K562 (cell line): ENCODE measurements at regions not wholly inside any gene's neighbourhood (a gene's known extent, or its start where the extent isn't known, plus 50 kb on each side); places are given as distances from the start of the nearest gene placed in this dataset.

ENCODE experiments used
- ATAC-seq: fragments of 200-7000 bp; cut with Tn5 transposase; 3 replicates; pipeline ENCODE4 v1.9.1; 2020; ENCODE audit warnings: moderate library complexity
- BruUV-seq: library from RNA; stranded (reverse); fragments of 400-500 nt; replicated peaks from 2 replicates; lab custom pipeline; 2021; lab: Mats Ljungman, UMichigan
- CTCF ChIA-PET: fragments of 300-600 bp; formaldehyde crosslinking; extraction: SDS; loops from one replicate; lab custom pipeline; 2021; ENCODE audit warnings: low intra/inter-chr PET ratio; lab: Yijun Ruan, JAX
- POLR2A ChIA-PET: fragments of 300-600, 350-650 bp; sonication (Branson Sonifier 250); formaldehyde crosslinking; extraction: SDS; loops from one replicate; lab custom pipeline; 2021; ENCODE audit warnings: antibody characterized with exemption, inconsistent platforms; lab: Yijun Ruan, JAX
- DNase-seq, 4 experiments: peaks; one replicate each; pipeline versions ENCODE4 v3.0.0 to v3.0.0-alpha.2; 2011 to 2018; ENCODE audit warnings: low spot score in 3 of 4, mixed read lengths in 3 of 4; ENCODE audit errors: extremely low read depth in 1 of 4
- FAIRE-seq: peaks from 2 replicates; lab custom pipeline; 2011; peaks lifted over from hg19 to GRCh38; lab: Jason Lieb, UNC
- H2AFZ ChIP-seq: 2 replicates; pipeline ENCODE4 v1.6.0; 2011; ENCODE audit warnings: low read depth, low read length, control low read depth, inconsistent platforms
- H3K27ac ChIP-seq: fragments of 200-600 bp; 3 replicates; pipeline ENCODE4 v1.8.0; 2011; ENCODE audit warnings: low read depth, mild to moderate bottlenecking, control low read depth, inconsistent platforms, low read length, moderate library complexity, mixed read lengths; ENCODE audit errors: extremely low read depth
- H3K27me3 ChIP-seq, 2 experiments: fragments of 300-600 bp in 1 of 2; 2 replicates in 1 of 2; 3 replicates in 1 of 2; pipeline versions ENCODE4 v1.6.0 to v1.8.0; 2011; ENCODE audit warnings: inconsistent platforms in 2 of 2, low read length in 2 of 2, mild to moderate bottlenecking in 1 of 2, mixed read lengths in 1 of 2, moderate library complexity in 1 of 2; ENCODE audit not compliant: control insufficient read depth in 2 of 2, insufficient read depth in 2 of 2
- H3K36me3 ChIP-seq: fragments of 300-600 bp; 3 replicates; pipeline ENCODE4 v1.8.0; 2011; ENCODE audit warnings: mild to moderate bottlenecking, low read length, inconsistent platforms; ENCODE audit not compliant: control insufficient read depth, insufficient read depth
- H3K4me1 ChIP-seq, 2 experiments: fragments of 200-600 bp in 1 of 2; replicated peaks in 1 of 2; 2 replicates in 1 of 2; 3 replicates in 1 of 2; pipeline versions ENCODE4 v1.5.1 to v1.8.0; 2011; ENCODE audit warnings: inconsistent platforms in 2 of 2, low read length in 2 of 2, mild to moderate bottlenecking in 1 of 2, mixed read lengths in 1 of 2, moderate library complexity in 1 of 2; ENCODE audit not compliant: control insufficient read depth in 2 of 2, insufficient read depth in 2 of 2
- H3K4me2 ChIP-seq: 2 replicates; pipeline ENCODE4 v1.6.1; 2011; ENCODE audit warnings: low read length, control low read depth, inconsistent platforms, mixed read lengths; ENCODE audit not compliant: insufficient read depth
- H3K4me3 ChIP-seq: fragments of 200-600 bp; sonication (generic), shearing (Covaris generic); 2 replicates; pipeline ENCODE4 v1.5.1; 2016; ENCODE audit warnings: control low read depth, inconsistent platforms
- H3K79me2 ChIP-seq: fragments of 200-600 bp; 3 replicates; pipeline ENCODE4 v1.8.0; 2011; ENCODE audit warnings: low read length, inconsistent platforms; ENCODE audit not compliant: control insufficient read depth, insufficient read depth
- H3K9ac ChIP-seq, 2 experiments: 2 replicates each; pipeline versions ENCODE4 v1.6.0 to v1.6.1; 2011; ENCODE audit warnings: low read depth in 2 of 2, low read length in 2 of 2, control low read depth in 1 of 2, inconsistent platforms in 1 of 2, mild to moderate bottlenecking in 1 of 2, mixed read lengths in 1 of 2; ENCODE audit not compliant: insufficient read depth in 1 of 2
- H3K9me1 ChIP-seq: one replicate; pipeline ENCODE4 v1.6.0; 2011; ENCODE audit warnings: inconsistent platforms, mild to moderate bottlenecking, low read length, moderate library complexity; ENCODE audit not compliant: control insufficient read depth, insufficient read depth
- H3K9me3 ChIP-seq: replicated peaks from 2 replicates; pipeline ENCODE4 v1.5.1; 2011; ENCODE audit warnings: low read depth, low read length, inconsistent platforms; ENCODE audit not compliant: control insufficient read depth, insufficient read depth
- H4K20me1 ChIP-seq: replicated peaks from 2 replicates; pipeline ENCODE4 v1.6.1; 2011; ENCODE audit warnings: low read length, inconsistent platforms, mixed read lengths; ENCODE audit not compliant: control insufficient read depth, insufficient read depth
- CEBPG ChIP-seq, 3 experiments: fragments of 200-800 bp in 1 of 3; sonication (Bioruptor generic) in 1 of 3; sonication (generic) in 1 of 3; formaldehyde crosslinking in 1 of 3; IDR thresholded peaks in 2 of 3; conservative IDR thresholded peaks in 1 of 3; 2 replicates each; pipeline versions ENCODE4 v1.6.1 to v1.8.0; 2016 to 2022; ENCODE audit warnings: missing compliant biosample characterization in 2 of 3, missing genetic modification characterization in 2 of 3, mild to moderate bottlenecking in 1 of 3, missing genetic modification reagents in 1 of 3
- CREB3 ChIP-seq: fragments of 450-650 bp; conservative IDR thresholded peaks from 2 replicates; pipeline ENCODE4 v1.6.1; 2016; ENCODE audit warnings: missing genetic modification characterization, low read depth, mild to moderate bottlenecking, missing compliant biosample characterization, moderate library complexity
- EWSR1 ChIP-seq: fragments of 450-650 bp; IDR thresholded peaks from 2 replicates; pipeline ENCODE4 v1.6.1; 2018; ENCODE audit warnings: borderline replicate concordance, mild to moderate bottlenecking, low read depth, moderate library complexity; ENCODE audit not compliant: partially characterized antibody
- FOXP1 ChIP-seq: sonication (generic); formaldehyde crosslinking; IDR thresholded peaks from 2 replicates; pipeline ENCODE4 v1.8.0; 2022; ENCODE audit warnings: mild to moderate bottlenecking, missing genetic modification reagents
- HNRNPK ChIP-seq: fragments of 200-400 bp; formaldehyde crosslinking; IDR thresholded peaks from one replicate; pipeline ENCODE4 v1.6.1; 2018; ENCODE audit warnings: mild to moderate bottlenecking, low read depth, low read length; ENCODE audit not compliant: poor library complexity, severe bottlenecking
- NFIC ChIP-seq: fragments of 450-650 bp; IDR thresholded peaks from 2 replicates; pipeline ENCODE4 v1.6.1; 2017; ENCODE audit warnings: mild to moderate bottlenecking, inconsistent platforms
- NFXL1 ChIP-seq: fragments of 450-650 bp; formaldehyde crosslinking; IDR thresholded peaks from 2 replicates; pipeline ENCODE4 v1.4.0; 2021; ENCODE audit warnings: mild to moderate bottlenecking
- NONO ChIP-seq, 2 experiments: fragments of 200-400 bp in 1 of 2; fragments of 450-650 bp in 1 of 2; formaldehyde crosslinking in 1 of 2; IDR thresholded peaks; 2 replicates each; pipeline ENCODE4 v1.6.1; 2017; ENCODE audit warnings: low read depth in 2 of 2, mild to moderate bottlenecking in 2 of 2, moderate library complexity in 2 of 2, low read length in 1 of 2
- NRF1 ChIP-seq, 2 experiments: fragments of 450-650 bp; IDR thresholded peaks in 1 of 2; conservative IDR thresholded peaks in 1 of 2; 2 replicates each; pipeline ENCODE4 v1.6.1; 2014; ENCODE audit warnings: mild to moderate bottlenecking in 2 of 2
- RB1 ChIP-seq: fragments of 450-650 bp; IDR thresholded peaks from 2 replicates; pipeline ENCODE4 v1.6.1; 2017; ENCODE audit warnings: low read depth, mild to moderate bottlenecking
- SMARCA5 ChIP-seq: fragments of 450-650 bp; IDR thresholded peaks from 2 replicates; pipeline ENCODE4 v1.6.1; 2016
- STAT6 ChIP-seq: sonication (generic); formaldehyde crosslinking; IDR thresholded peaks from 2 replicates; pipeline ENCODE4 v1.8.1; 2023; ENCODE audit warnings: mild to moderate bottlenecking, missing genetic modification reagents
- SUPT5H ChIP-seq: fragments of 450-650 bp; IDR thresholded peaks from 2 replicates; pipeline ENCODE4 v1.6.1; 2016
- TBP ChIP-seq: optimal IDR thresholded peaks from 2 replicates; pipeline ENCODE3; 2011; ENCODE audit warnings: low read depth, low read length, improper control_type of control experiment
- ZNF431 ChIP-seq: sonication (generic); formaldehyde crosslinking; IDR thresholded peaks from 2 replicates; pipeline ENCODE4 v1.8.0; 2022; ENCODE audit warnings: mild to moderate bottlenecking, missing genetic modification reagents
- ZNF695 ChIP-seq: fragments of 450-650 bp; formaldehyde crosslinking; IDR thresholded peaks from 2 replicates; pipeline ENCODE4 v1.4.0; 2020; ENCODE audit warnings: mild to moderate bottlenecking, moderate library complexity
- ZNF778 ChIP-seq: fragments of 450-650 bp; formaldehyde crosslinking; IDR thresholded peaks from 2 replicates; pipeline ENCODE4 v1.4.0; 2020; ENCODE audit warnings: mild to moderate bottlenecking, moderate library complexity
- WGBS: fragments of 100-300 bp; shearing (Covaris generic); methylation state at CpG from one replicate; pipeline ENCODE4 v1.1.6; 2016; ENCODE audit warnings: low coverage, mixed read lengths; ENCODE audit not compliant: insufficient coverage; ENCODE audit errors: missing lambda C conversion rate; 5-methylcytosine and 5-hydroxymethylcytosine counted together
- in situ Hi-C: fragments of 300-500 bp; cut with MboI; formaldehyde crosslinking; loops from 4 replicates; pipeline ENCODE4 v1.15.0; 2018; ENCODE audit warnings: inconsistent platforms, mixed read lengths
- intact Hi-C: fragments of 100-400 bp; cut with micrococcal nuclease; formaldehyde crosslinking; loops from 2 replicates; pipeline ENCODE4 v1.14.2; 2022

GRCh38 chr10:57716884-57717283, 550.8 kb downstream of the IPMK start (continued):
- no peak for TF ChIP-seq STAT6 (CRISPR knock-in tag)
- TF ChIP-seq NFIC, result no peak
- TF ChIP-seq ZNF695 (CRISPR knock-in tag), result no peak
- no peak for TF ChIP-seq NONO (IDR thresholded peaks at IDR 0.05; ENCODE audit: low read depth in 2 of 2, low read length in 1 of 2)
- TF ChIP-seq NRF1 (conservative IDR thresholded peaks at IDR 0.05 in 1 of 2, IDR thresholded peaks at IDR 0.05 in 1 of 2), result no peak
- TF ChIP-seq HNRNPK, result no peak
- TF ChIP-seq NFXL1 (CRISPR knock-in tag), result no peak
- TF ChIP-seq EWSR1, result no peak
- TF ChIP-seq, all 486 proteins: peak for 0

GRCh38 chr10:57715233-57715632, 552.5 kb downstream of the IPMK start:
- ATAC-seq, result no peak
- Histone ChIP-seq H3K9ac (no peak overlapping the region), H3K9me1 (no peaks in the 10 kb centered on the region), H3K4me3 (no peak overlapping the region), H3K9me3 (no peaks in the 10 kb centered on the region; the same call in 1 of the 2 replicates), H3K27ac (no peak overlapping the region), H3K79me2 (no peaks in the 10 kb centered on the region), H2AFZ (no peak overlapping the region), H3K4me2 (no peak overlapping the region), H4K20me1 (no peaks in the 10 kb centered on the region), H3K36me3 (no peaks in the 10 kb centered on the region), H3K27me3 (no peaks in the 10 kb centered on the region), H3K4me1 (no peaks in the 10 kb centered on the region)
- ChIA-PET CTCF (no interaction called here), POLR2A (no interaction called here)
- no TSS peak for BruUV-seq
- no peak for FAIRE-seq
- no peak for DNase-seq
- intact Hi-C loops (no loop called here), in situ Hi-C loops (no loop called here)
- WGBS, result 0% methylated on average over 2 of the region's 2 CpGs
- TF ChIP-seq SUPT5H (no peak), CREB3 (tag) (no peak), FOXP1 (CRISPR knock-in tag) (no peak), ZNF431 (CRISPR knock-in tag) (no peak), CEBPG (CRISPR knock-in tag; IDR thresholded peaks at IDR 0.05) (no peak), CEBPG (tag; conservative IDR thresholded peaks at IDR 0.05 in 1 of 2, IDR thresholded peaks at IDR 0.05 in 1 of 2) (no peak), RB1 (no peak), SMARCA5 (no peak), TBP (no peak), ZNF778 (no peak), STAT6 (CRISPR knock-in tag) (no peak)
